Fibroblast of pulmonary artery (primary cell): ENCODE measurements at regions not wholly inside any gene's neighbourhood (a gene's known extent, or its start where the extent isn't known, plus 50 kb on each side); places are given as distances from the start of the nearest gene placed in this dataset.
"Not testable (repeated sequence)": the region's sequence is repeated elsewhere in the genome, so short reads cannot be mapped to it uniquely, and the experiment has no call there.

Experiments used
- DNase-seq: peaks from one replicate; pipeline ENCODE4 v3.0.0-alpha.2; 2010; ENCODE audit warnings: low read depth
- H3K4me3 ChIP-seq: replicated peaks from 2 replicates; pipeline ENCODE4 v1.5.1; 2011; ENCODE audit warnings: low read depth, mild to moderate bottlenecking, control low read depth, low read length, moderate library complexity
- TF ChIP-seq, protein P1 (sequence below): IDR thresholded peaks from 2 replicates; pipeline ENCODE4 v1.5.1; 2011; ENCODE audit warnings: mild to moderate bottlenecking, control low read depth, low read length, inconsistent platforms; ENCODE audit errors: missing control alignments

DNA sequence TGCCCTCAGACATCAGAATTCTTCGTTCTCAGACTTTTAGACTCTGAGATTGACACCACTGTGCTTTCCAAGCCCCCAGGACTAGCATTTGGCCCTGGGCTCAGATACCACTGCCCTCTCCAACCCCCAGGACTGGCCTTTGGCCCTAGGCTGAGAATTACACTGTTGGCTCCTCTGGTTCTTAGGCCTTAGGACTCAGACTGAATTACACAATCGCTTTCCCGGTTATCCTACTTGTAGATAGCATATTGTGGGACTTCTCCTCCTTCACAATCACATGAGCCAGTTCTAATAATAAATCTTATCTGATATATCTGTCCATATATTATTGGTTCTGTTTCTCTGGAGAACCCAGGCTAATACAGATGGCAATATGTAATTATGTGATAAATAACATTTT lies 1725.5 kb downstream of the GRIK2 start:
- TF ChIP-seq, protein P1, sequence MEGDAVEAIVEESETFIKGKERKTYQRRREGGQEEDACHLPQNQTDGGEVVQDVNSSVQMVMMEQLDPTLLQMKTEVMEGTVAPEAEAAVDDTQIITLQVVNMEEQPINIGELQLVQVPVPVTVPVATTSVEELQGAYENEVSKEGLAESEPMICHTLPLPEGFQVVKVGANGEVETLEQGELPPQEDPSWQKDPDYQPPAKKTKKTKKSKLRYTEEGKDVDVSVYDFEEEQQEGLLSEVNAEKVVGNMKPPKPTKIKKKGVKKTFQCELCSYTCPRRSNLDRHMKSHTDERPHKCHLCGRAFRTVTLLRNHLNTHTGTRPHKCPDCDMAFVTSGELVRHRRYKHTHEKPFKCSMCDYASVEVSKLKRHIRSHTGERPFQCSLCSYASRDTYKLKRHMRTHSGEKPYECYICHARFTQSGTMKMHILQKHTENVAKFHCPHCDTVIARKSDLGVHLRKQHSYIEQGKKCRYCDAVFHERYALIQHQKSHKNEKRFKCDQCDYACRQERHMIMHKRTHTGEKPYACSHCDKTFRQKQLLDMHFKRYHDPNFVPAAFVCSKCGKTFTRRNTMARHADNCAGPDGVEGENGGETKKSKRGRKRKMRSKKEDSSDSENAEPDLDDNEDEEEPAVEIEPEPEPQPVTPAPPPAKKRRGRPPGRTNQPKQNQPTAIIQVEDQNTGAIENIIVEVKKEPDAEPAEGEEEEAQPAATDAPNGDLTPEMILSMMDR: no peak
- H3K4me3 ChIP-seq: no peak overlapping the region
- no peak for DNase-seq

- DNase-seq: no peak
- TF ChIP-seq, protein P1: no peak
- no peak overlapping the region for H3K4me3 ChIP-seq
Observed at GRCh38 chr6:103114582-103114981, 1721.1 kb downstream of the GRIK2 start.

DNA sequence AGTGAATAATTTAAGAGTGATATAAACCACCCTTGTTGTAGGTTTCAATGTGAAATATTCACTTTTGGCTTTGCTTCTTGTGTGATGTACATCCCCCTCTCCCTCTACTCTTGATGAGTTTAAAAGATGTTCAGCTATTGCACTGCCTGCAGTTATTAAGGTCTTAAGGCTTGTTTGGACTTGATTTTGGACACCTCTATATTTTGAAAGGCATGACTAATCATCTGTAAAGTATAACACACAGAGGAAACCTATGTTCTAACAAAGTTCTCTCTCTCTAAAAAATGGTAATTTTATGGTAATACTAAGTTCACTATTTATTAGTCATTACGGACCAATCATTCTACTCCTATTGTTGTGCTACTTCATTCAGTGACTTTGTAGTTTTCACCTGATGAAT lies 1719.9 kb downstream of the GRIK2 start:
- no peak for DNase-seq
- no peak overlapping the region for H3K4me3 ChIP-seq
- TF ChIP-seq, protein P1: no peak

DNA sequence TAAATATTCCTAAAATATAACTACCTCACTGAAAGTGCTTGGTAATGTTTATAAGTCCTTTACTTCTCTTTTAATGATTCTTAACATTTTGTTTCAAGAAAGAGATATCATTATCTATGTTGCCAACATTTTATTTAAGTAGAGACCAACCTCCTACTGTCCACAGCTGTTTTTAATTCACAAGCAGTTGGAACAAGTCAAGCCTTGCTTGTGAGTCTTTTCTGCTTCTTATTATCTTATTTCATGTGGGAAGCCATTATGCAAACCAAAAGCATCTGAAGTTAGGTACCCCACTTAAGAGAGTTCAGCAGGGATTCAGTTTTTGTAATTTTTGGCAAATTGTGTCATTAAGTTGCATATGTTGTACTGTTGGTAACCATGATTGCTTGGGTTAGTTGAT lies 1714.5 kb downstream of the GRIK2 start:
- no peak for DNase-seq
- H3K4me3 ChIP-seq: no peak overlapping the region
- TF ChIP-seq, protein P1: no peak

GRCh38 chr6:103105686-103106085 lies 1712.2 kb downstream of the GRIK2 start:
- TF ChIP-seq, protein P1: no peak
- no peak for DNase-seq
- no peak overlapping the region for H3K4me3 ChIP-seq

- DNase-seq: no peak
- no peak overlapping the region for H3K4me3 ChIP-seq
- TF ChIP-seq, protein P1: no peak
Observed at GRCh38 chr6:103101267-103101666, 1707.8 kb downstream of the GRIK2 start.

GRCh38 chr6:103092414-103092813 lies 1698.9 kb downstream of the GRIK2 start:
- not testable (repeated sequence) for H3K4me3 ChIP-seq, DNase-seq

DNA sequence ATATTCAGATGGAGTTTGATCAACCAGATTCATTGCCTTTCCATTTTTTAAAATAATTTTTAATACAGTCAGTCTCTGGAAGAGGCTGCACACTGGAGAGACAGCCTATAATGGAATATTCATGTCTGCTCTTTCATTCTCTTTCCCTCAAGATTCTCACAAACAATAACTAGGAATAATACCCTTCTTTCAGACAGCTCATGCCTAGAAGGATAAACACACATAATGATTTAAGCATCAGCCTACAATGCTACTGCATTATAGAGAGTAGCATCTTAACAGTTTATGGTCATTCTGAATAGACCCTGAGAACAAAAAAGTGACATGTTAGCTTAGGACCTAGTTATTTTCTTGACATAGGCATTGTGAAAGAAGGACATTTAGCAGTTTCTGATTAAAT lies 1692.3 kb downstream of the GRIK2 start:
- TF ChIP-seq, protein P1: no peak
- DNase-seq: no peak

More for the DNA sequence above, 1692.3 kb downstream of the GRIK2 start:
- H3K4me3 ChIP-seq: no peak overlapping the region
